Hepatic stellate cell (primary cell): ENCODE measurements at regions not wholly inside any gene's neighbourhood (a gene's known extent, or its start where the extent isn't known, plus 50 kb on each side); places are given as distances from the start of the nearest gene placed in this dataset.
A peak's percentile ranks its signal among the peaks of the same experiment; 100 is the strongest.

Experiments
- DNase-seq: peaks from one replicate; pipeline ENCODE4 v3.0.0; 2011; ENCODE audit warnings: low spot score

GRCh38 chr2:211067029-211067428, 510.6 kb downstream of the CPS1 start:
- DNase-seq: no peak

GRCh38 chr2:211068108-211068780, 511.8 kb downstream of the CPS1 start:
- no peak for DNase-seq

DNA sequence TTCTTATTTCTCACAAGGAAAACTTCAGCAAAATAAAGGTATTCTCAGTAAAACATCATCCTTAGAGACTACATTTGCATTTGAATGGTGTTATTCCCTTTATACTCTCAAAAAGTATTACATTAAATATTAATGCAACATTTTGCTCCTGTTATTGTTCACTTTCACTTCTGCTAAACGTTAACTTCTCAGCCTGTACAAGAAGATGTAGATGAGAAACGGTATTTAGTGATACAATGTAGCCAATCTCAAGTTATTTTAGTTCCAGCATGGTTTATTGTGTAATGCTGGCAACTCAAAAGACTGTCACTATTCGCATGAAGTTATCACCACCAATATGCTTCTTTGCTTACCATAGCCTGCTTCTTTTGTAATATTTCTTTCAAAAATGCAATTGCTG, 514.1 kb downstream of the CPS1 start:
- no peak for DNase-seq

DNA sequence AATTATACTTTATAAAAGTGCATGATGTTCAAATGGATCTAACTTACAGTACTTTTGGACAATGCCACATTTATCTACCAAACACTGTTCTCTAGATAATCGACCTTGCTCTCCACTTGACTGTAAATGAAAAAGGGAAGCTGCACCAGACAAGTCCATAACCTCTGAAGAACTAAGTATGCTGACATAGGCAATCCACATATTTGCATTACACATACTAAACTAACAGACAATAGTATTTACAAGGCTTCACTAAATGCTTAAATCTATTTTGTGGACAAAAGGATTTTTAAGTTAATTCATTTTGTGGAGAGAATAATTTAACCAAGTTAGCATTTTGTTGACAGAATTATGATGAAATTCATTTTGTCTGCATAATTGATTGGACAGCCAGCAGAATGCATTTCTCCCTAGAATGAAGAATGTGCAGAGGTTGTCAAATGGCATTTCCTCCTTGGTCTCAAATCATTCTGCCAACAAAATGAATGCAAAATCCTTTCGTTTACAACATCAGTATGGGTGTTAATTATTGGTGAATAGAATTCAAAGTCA, 520.9 kb downstream of the CPS1 start:
- no peak for DNase-seq

GRCh38 chr2:211084352-211084751, 528.0 kb downstream of the CPS1 start:
- DNase-seq: no peak

DNA sequence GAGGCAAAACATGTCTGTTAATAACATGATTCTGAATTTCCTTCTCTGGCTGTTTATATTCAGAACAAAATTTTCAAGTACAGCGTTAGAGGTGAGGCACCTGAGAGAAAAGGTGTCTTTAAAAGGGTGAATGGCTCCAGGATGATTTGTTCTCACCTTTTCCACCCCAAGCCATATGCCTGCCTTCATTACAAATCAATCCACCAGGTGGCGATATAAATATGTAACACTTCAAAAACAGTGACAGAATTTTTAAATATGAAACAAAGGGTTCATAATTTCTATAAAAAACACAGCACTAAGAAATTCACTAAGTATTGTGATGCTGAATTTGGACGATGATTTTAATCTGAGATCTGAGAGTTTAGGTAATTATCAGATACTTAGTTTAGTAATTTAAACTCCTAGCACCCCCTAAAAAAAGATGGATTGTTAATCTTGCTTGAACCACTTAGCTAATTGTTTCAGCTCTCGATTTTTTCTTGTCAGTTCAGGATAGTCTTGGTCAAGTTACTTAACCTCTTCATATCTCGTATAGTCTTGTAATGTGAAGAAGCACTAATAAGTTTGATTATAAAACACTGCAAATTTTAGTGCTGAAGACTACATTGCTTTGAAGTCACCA, 528.8 kb downstream of the CPS1 start:
- DNase-seq: peak; percentile 11

- no peak for DNase-seq
Measured at GRCh38 chr2:211086049-211086448, 529.6 kb downstream of the CPS1 start.

DNA sequence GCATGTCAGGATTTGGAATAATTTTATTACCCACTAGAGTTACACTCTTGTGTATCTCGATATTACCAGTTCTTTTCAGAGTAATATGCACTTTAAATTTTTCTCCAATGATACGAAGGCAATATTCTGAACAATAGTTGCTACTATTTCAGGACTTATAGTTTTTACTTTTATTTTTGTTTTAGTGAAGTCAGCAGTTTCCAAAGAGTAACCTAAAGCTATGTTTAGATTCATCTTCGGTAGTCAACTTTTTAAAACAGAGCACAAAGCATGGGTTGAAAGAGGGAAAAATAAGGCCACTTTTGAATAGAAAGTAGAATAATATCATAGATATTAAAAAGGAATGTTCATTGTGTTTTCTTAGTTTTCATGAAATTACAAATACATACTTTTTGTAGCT, 532.7 kb downstream of the CPS1 start:
- DNase-seq: no peak

DNA sequence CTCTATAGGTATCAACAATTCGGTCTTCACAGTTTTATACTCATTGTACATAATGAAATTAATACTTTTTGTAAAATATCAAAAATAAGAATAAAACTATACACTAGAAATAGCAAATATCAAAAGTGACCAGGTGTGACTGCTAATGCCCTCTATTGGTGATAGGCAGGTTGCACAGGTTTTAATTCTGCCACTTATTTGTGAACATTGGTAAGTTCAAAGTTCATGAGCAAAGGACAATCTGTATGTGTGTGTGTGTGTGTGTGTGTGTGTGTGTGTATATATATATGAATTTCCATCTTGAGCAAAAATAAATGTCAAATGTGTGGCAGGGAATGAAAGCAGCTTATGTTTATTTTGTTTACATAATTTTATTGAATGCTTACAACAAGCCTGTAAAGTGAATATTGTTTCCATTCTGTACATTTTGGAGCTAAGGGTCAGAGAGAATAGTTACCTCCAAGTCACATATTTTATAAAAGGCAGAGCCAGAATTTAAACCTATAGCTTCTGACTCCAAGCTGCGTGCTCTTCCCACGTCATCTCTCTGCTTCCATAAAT, 537.4 kb downstream of the CPS1 start:
- DNase-seq: no peak

- DNase-seq: no peak
Measured at GRCh38 chr2:211103989-211104388, 547.6 kb downstream of the CPS1 start.

- DNase-seq: no peak
Measured at GRCh38 chr2:211113334-211114175, 557.2 kb downstream of the CPS1 start.

DNA sequence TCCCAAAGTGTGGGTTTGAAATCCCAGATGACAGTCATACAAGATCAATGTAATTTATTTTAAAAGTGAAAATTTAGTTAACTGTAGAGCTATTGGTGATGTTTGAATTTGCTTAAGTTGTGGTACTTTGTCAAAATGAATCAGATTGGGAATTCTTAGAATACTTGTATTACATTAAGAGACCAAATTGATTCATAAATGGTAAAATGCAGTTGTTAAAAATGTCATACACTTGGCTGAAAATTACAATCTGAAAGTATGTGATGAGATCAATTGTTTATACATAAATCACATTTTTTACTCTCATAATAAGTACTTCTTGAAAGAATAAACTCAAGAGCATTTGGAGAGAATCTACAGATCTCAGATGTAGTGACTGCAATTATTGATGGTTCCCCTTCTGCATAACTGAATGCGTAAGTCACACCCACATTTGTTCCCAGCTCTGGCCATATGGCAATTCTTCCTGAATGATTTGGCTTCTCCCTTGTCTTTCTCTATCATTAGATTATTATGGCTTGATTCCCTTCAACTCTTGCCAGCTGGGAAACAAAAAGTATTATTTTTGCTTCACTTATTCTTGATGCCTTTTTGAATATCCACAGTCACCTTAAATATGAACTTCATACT, 558.5 kb downstream of the CPS1 start:
- DNase-seq: no peak

- no peak for DNase-seq
Measured at GRCh38 chr2:211117026-211117425, 560.6 kb downstream of the CPS1 start.

DNA sequence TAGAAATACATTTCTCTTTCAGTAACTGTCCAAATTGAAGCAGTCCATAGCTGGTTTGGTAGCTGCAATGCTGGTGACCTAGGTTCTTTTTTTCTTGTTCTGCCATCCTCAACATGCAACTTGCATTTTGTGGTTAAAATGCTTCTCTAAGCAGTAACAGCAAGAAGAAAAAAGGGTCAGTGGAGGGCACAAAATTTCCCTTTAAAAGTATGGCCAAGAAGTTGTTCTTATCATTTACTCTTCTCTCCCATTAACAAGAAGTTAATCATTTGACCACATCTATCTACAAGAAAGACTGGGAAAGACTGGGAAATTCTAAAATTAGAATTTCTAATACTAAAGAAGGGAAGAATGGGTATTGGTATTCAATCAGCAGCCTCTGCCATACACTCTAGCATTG, 569.9 kb downstream of the CPS1 start:
- DNase-seq: no peak

DNA sequence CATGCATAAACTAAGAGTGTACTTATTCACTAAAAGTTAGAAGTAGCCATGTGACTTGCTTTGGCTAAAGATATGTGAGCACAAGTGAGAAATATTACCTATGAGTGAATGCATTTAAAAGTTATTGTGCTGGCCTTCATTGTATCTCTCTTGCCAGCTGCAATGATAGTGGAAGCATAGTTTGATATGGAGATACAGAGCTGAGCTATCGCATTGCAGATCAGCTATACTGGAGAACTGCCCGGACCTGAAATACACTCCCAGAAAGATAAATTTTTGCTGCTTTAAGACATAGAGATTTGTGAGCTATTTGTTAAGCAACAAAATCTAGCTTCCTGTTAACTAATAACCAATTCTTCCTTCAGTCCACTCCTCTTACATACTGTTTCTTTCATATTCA, 571.1 kb downstream of the CPS1 start:
- DNase-seq: no peak

DNA sequence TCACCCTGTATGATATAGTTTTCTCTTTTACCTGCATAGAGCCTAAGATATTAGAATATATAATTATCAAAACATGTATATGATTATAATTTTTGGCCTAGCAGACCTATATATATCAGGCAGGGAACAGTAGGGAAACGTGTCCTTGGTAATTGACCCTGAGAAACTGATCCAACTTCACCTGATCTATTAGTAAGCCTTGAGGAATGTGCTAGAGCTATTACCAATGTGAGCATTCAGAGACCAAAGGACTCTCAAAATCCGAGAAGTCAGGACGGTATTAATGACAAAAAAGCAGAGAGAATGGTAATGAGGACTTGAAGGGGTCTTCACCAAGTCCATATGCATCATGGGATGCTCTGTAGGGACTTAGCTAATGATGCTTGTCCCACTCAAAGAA, 571.9 kb downstream of the CPS1 start:
- DNase-seq: no peak

GRCh38 chr2:211129798-211130197, 573.4 kb downstream of the CPS1 start:
- no peak for DNase-seq

DNA sequence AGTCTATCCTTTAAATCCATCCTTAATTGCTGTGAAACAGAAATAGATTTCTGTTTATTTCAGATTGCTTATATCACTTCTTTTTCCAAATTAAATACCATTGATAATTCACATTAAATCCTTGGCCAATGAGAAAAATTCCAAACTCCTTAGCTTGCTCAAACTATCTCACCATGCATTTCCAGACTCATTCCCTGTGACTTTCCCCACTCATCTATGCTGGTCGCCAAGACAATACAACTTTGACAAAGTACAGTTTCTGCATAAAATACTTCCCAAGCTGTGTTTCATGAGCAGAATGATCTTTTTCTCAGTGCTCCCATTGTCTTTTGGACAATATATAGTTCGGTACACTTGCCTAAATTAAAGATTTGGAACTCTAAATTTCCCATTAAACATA, 575.6 kb downstream of the CPS1 start:
- DNase-seq: no peak

GRCh38 chr2:211132573-211132972, 576.2 kb downstream of the CPS1 start:
- no peak for DNase-seq

DNA sequence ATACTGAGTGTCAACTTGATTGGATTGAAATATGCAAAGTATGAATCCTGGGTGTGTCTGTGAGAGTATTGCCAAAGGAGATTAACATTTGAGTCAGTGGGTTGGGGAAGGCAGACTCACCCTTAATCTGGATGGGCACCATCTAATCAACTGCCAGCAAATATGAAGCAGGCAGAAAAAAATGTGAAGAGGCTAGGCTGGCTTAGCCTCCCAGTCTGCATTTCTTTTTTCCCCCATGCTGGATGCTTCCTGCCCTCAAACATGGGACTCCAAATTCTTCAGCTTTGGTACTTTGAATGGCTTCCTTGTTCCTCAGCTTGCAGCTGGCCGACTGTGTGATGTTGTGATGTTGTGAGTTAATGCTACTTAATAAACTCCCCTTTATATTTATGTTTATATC, 577.4 kb downstream of the CPS1 start:
- no peak for DNase-seq

DNA sequence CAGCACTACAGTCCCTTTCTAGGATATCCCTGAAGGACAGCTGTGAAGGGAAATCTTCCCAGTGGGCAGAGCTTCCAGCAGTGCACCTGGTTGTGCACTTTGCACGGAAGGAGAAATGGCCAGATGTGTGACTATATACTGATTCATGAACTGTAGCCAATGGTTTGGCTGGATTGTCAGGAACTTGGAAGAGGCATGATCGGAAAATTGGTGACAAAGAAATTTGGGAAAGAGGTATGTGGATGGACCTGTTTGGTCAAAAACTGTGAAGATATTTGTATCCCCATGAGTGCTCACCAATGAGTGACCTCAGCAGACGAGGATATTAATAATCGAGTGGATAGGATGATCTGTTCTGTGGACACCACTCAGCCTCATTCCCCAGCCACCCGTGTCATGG, 582.2 kb downstream of the CPS1 start:
- no peak for DNase-seq

- DNase-seq: no peak
Measured at GRCh38 chr2:211141646-211142045, 585.2 kb downstream of the CPS1 start.
